ENCODE measurements at regions not wholly inside any gene's neighbourhood (a gene's known extent, or its start where the extent isn't known, plus 50 kb on each side); places are given as distances from the start of the nearest gene placed in this dataset.

DNA sequence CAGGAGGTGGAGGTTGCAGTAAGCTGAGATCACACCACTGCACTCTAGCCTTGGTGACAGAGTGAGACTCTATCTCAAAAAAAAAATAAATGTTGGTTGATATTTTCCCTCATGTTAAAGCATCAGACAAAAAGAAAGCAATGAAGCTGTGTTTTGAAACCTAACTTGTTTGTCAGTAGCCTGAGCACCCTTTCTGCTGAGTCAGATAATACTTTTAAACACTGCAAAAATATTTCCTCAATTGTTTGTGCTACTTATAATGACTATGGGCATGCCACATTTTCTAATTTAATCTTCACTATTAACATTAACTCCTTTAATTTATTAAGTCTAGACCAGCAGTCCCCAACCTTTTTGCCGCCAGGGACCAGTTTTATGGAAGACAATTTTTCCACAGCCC is 236.3 kb upstream of the AGAP1 start:
- Histone ChIP-seq H3K23ac (ENCODE audit: insufficient read length) (no peak overlapping the region), H3K4ac (replicated peaks; ENCODE audit: insufficient read length, low read depth, low read length) (no peak overlapping the region), H2BK20ac (ENCODE audit: low read length) (no peak overlapping the region), H3K79me2 (ENCODE audit: control insufficient read depth in 1 of 2, insufficient read depth in 2 of 2, low read length in 2 of 2) (no peaks in the 10 kb centered on the region), H3K9ac (replicated peaks in 1 of 4; ENCODE audit: extremely low read depth in 1 of 4, low read depth in 3 of 4, low read length in 3 of 4) (no peak overlapping the region), H3K56ac (replicated peaks; ENCODE audit: insufficient read length, low read depth, low read length) (no peak overlapping the region), H3K79me1 (ENCODE audit: low read depth, low read length) (no peaks in the 10 kb centered on the region), H3K36me3 (ENCODE audit: control insufficient read depth in 2 of 4, insufficient read depth in 4 of 4, low read length in 3 of 4) (no peaks in the 10 kb centered on the region), H4K5ac (ENCODE audit: insufficient read length, low read depth, low read length) (no peak overlapping the region), H3K9me3 (ENCODE audit: insufficient read depth in 2 of 2, low read depth in 1 of 2, low read length in 1 of 2) (peaks cover 5 to 10% of the 10 kb centered on the region in 2 experiments; a peak in 2 of 4 replicates), H2AFZ (ENCODE audit: low read length) (no peak overlapping the region), H3K18ac (ENCODE audit: extremely low read depth, low read length) (no peak overlapping the region), H3K4me3 (ENCODE audit: extremely low read depth in 1 of 4, insufficient read depth in 2 of 4, low read depth in 3 of 4, low read length in 4 of 4) (no peak overlapping the region), H3K4me2 (ENCODE audit: insufficient read depth in 1 of 2, low read depth in 2 of 2, low read length in 2 of 2) (no peak overlapping the region), H2BK5ac (ENCODE audit: low read depth, low read length) (no peak overlapping the region), H3K27me3 (replicated peaks in 1 of 4; ENCODE audit: control insufficient read depth in 3 of 4, extremely low read depth in 1 of 4, insufficient read depth in 3 of 4, low read length in 3 of 4) (no peaks in the 10 kb centered on the region), H2AK5ac (ENCODE audit: low read depth, low read length) (no peak overlapping the region), H3K23me2 (ENCODE audit: low read depth, low read length) (no peaks in the 10 kb centered on the region), H3K27ac (ENCODE audit: low read depth, low read length) (no peak overlapping the region), H3K4me1 (replicated peaks in 1 of 4; ENCODE audit: control insufficient read depth in 3 of 4, insufficient read depth in 4 of 4, low read length in 3 of 4) (peaks cover 0 to 4% (median under 1%) of the 10 kb centered on the region in 4 experiments; a peak in 1 of 7 replicates), H2BK12ac (ENCODE audit: low read depth, low read length) (no peak overlapping the region), H4K91ac (replicated peaks; ENCODE audit: insufficient read length, low read length) (no peak overlapping the region), H3K14ac (ENCODE audit: insufficient read length) (no peak overlapping the region), H4K8ac (ENCODE audit: extremely low read depth, insufficient read depth, low read length) (no peak overlapping the region), H2BK120ac (replicated peaks; ENCODE audit: low read depth, low read length) (no peak overlapping the region), H4K20me1 (replicated peaks in 1 of 2; ENCODE audit: control insufficient read depth in 1 of 2, insufficient read depth in 2 of 2, low read length in 2 of 2) (no peaks in the 10 kb centered on the region), H2BK15ac (ENCODE audit: low read length) (no peak overlapping the region)
- TF ChIP-seq SUZ12 (IDR thresholded peaks at IDR 0.05; ENCODE audit: low read length) = no peak
- no peak for TF ChIP-seq YY1 (IDR thresholded peaks at IDR 0.05; ENCODE audit: low read depth, low read length)
- TF ChIP-seq EZH2 (IDR thresholded peaks at IDR 0.05; ENCODE audit: low read depth, low read length, severe bottlenecking) = no peak
- TF ChIP-seq CBX5 (IDR thresholded peaks at IDR 0.05; ENCODE audit: low read depth, low read length) = no peak
- no peak for TF ChIP-seq RBBP5 (IDR thresholded peaks at IDR 0.05; ENCODE audit: borderline replicate concordance, low read depth, low read length)
- no peak for TF ChIP-seq POLR2AphosphoS5 (IDR thresholded peaks at IDR 0.05; ENCODE audit: low read depth, low read length)
- TF ChIP-seq PHF8 (conservative IDR thresholded peaks at IDR 0.05; ENCODE audit: low read depth, low read length) = no peak
- no peak for TF ChIP-seq NRF1 (IDR thresholded peaks at IDR 0.05; ENCODE audit: low read depth, low read length)
- TF ChIP-seq BRCA1 (IDR thresholded peaks at IDR 0.05; ENCODE audit: low read depth, low read length) = no peak
- TF ChIP-seq EGR1 (IDR thresholded peaks at IDR 0.05; ENCODE audit: borderline replicate concordance, low read depth, low read length) = no peak
- DNase-seq (ENCODE audit: low read depth in 1 of 2, low spot score in 2 of 2) (no peak), FAIRE-seq (no peak)
- CTCF ChIA-PET (ENCODE audit: partially characterized antibody) = no interaction called here
- POLR2A ChIA-PET (ENCODE audit: partially characterized antibody) = no interaction called here
- WGBS, 2 experiments (ENCODE audit: extremely low coverage in 1 of 2, insufficient coverage in 1 of 2, insufficient read length in 1 of 2, insufficient replicate concordance in 2 of 2, low coverage in 1 of 2, low lambda C conversion rate in 2 of 2, missing lambda C conversion rate in 1 of 2) = 89% methylated on average over 1 of the region's 1 CpG; no CpG with 5 or more reads in 1 of the 2 experiments
